T-helper 9 cell (primary cell): ENCODE measurements at regions not wholly inside any gene's neighbourhood (a gene's known extent, or its start where the extent isn't known, plus 50 kb on each side); places are given as distances from the start of the nearest gene placed in this dataset.

Experiments
- DNase-seq: peaks from one replicate; pipeline ENCODE4 v3.0.0-alpha.2; 2020

- no peak for DNase-seq
These were observed 831.1 kb downstream of the GALR1 start for GRCh38 chr18:78080761-78081160.

DNA sequence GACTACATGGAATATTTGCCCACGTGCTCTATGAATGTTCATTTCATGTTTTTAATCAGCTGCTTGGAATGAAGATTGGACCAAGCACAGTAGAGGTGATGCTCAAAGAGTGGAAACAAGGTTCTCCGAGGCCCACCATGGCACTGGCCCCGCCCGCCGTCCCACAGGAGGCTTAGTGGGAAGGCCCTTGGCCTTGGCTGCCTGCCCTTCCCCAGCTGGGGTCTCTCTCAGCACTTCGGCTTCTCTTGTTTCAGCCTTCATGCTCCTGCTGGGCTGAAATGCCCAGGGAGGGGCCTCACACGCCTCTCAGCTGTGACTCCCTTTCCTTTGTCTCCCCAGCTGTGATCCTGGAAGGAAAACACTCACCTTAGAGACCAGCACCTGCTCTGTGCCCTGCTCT is 833.2 kb downstream of the GALR1 start:
- DNase-seq, result no peak

DNA sequence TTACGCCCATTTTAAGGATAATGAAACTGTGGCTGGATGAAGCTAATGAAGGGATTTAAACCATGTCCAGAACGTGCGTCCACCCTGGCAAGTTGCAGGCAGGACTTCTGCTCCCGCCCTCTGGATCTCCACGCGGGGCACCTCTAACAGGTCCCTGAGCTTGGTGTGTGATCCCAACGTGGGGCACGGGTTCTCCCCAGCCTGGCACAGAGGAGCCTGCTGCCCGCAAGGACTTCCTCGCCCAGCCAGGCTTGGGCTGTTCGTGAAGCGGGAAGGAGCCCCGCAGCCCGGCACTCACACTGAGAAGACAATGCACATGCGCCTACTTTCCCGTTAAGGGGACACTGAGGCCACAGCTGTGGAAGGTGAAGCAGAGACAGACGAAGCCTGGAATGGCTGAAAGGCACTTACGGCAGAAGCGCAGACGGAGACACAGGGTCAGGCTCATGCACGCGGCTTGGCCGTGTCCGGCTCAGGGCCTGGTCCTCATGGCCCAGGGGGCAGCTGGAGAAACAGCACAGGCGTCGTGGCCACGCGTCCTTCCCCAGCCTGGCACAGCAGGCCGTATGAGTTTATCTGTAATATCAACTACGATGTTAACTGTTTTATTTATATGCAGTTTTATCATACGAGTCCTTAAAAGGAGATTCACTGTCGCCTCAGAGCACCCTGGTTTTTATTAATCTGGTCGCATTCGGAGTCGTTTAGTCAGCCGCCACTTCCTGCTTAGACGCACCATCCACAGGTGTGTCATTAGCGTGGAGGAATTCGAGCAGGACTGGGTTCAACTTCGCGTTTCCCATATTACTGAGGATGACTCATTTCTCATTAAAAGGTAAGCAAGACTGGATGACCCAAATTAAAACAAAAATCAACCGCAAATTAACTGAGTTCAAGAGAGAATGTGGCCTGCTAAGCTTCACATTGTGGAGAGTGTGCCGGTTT is 835.9 kb downstream of the GALR1 start:
- DNase-seq, result no peak

GRCh38 chr18:78086931-78087330 is 837.3 kb downstream of the GALR1 start:
- no peak for DNase-seq

DNA sequence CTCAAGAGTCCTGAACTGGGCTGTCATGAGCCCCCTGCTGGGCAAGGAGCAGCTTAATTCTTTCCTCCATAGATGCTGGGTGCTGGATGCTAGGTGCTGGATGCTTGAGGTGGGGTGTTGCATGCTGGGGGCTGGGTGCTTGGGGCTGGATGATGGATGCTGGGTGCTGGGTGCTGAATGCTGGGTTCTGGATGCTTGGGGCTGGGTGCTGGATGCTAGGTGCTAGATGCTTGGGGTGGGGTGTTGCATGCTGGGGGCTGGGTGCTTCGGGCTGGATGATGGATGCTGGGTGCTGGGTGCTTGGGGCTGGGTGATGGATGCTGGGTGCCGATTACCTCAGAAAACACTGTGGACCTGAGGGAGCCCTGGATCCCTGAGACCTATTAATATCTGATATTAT is 837.7 kb downstream of the GALR1 start:
- no peak for DNase-seq

DNA sequence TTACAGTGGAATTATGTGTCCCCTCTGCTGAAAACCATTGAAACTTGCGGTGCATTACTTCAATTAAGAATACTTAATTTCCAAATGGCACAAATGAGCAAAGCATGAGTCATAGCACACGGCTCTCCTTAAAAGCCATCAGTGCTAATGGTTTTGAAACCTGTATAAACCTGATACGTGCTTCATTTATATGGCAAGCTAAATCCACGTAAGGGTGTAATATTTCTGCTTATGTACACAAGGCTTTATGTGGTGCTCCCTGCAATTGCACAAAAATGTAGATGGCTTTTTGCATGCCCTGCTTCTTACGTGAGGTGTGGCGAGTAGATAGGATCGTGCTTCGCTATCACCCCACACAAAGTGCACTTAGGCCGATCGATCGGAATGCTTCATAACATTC is 840.9 kb downstream of the GALR1 start:
- DNase-seq, result no peak

DNA sequence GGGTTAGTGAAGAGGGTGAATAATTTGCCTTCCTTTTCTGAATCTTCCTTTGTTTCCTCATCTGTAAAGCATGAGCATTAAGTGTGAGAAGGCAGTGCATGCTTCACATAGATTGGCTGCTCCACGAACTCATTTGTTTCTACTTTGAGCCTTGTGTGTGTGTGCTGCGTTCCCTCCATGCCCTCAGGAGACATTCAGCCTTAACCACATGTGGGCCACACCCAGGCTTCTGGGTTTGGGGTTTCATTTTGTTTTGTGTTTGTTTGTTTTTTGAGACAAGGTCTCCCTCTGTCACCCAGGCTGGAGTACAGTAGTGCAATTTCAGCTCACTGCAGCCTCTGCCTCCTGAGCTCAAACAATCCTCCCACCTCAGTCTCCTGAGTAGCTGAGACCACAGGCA is 843.3 kb downstream of the GALR1 start:
- no peak for DNase-seq

- no peak for DNase-seq
These were observed 850.4 kb downstream of the GALR1 start for GRCh38 chr18:78099979-78100588.

- DNase-seq, result no peak
These were observed 851.4 kb downstream of the GALR1 start for GRCh38 chr18:78101091-78101490.

DNA sequence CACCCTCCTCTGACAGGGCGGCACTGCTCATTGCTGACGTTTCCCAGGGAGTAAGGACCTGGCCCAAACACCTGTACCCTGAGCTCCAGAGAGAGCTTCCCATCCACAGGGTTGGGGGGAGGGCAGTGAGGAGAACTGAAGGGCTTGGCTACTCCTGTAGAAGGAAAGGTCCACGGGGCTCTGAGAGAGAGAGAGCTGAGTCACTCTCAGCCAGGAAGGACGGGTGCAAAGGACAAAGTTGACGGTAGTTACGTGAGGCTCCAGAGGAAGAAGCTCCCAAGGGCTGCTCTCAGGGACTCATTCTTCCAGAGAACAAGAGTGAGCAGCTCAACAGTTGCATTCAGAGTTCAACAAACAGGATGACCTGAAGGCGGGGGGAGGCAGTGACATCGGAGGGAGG is 852.5 kb downstream of the GALR1 start:
- no peak for DNase-seq

DNA sequence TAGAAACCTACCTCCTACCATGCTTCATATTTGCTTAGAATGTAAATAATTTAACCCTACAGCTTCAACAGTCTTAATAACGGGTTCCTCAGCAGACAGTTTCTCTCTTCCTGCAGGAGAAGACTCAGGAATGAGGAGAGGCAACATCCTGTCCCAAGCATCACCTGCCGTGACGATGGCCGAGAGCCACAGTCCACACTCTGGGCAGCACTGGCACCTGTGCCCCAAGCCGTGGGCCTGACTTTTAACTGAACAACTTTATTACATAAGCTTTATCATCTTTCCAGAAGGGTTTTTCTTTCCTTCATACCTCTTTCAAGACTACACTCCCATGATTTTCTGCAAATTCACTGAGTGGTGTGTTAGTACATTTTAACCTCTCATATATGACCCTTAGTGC is 856.0 kb downstream of the GALR1 start:
- DNase-seq, result no peak

DNA sequence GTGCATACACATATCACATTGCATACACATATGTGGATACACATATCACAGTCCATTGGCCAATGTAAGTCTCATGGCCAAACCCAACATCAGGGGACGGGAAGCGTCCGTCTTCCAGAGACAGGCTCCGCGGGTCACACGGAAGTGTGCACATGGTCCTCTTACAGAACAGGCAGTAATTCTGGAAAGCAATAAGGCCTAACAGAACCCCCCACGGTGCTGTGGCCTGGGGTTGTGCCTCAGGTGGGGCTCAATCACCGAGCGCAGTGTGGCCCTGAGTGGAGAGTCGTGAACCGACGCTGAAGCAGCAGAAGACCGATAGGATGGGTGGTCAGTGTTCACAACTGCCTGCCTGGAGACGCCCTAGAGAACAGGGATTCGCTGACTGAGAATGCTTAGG is 857.3 kb downstream of the GALR1 start:
- DNase-seq, result no peak

DNA sequence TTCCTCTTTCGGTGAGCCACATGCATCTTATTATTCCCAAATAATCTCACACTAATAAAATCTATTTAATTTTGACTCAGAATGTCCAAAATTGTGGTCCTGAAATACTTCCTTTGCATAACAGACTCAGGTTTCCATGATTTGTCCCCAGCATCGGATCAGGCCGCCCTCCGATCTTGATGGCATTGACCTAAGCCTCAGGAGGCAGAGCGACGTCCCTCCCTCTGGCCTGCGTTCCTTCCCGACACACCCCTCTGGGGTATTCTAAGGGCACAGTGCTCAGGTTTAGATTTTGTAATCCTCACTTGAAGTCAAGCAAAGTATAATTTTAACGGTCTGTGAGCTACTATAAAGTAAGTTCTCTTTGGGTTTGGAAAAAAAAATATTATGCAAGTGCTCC is 857.7 kb downstream of the GALR1 start:
- no peak for DNase-seq

GRCh38 chr18:78108554-78108953 is 858.9 kb downstream of the GALR1 start:
- no peak for DNase-seq

GRCh38 chr18:78113136-78113939 is 863.7 kb downstream of the GALR1 start:
- DNase-seq, result no peak

DNA sequence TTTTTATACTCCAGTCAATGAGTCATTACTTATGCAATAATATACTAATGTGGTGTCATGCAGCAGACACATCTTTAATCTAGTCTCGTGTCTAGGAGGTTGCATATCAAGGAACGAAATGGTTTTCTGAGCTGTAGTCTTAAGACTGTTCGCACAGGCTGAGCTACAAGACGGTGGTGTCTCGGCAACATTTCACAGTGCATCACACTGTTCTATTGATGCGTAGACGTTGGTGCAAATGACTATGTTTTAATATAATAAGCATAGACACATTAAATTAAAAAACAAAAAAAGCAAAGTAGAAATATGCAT is 864.2 kb downstream of the GALR1 start:
- no peak for DNase-seq

DNA sequence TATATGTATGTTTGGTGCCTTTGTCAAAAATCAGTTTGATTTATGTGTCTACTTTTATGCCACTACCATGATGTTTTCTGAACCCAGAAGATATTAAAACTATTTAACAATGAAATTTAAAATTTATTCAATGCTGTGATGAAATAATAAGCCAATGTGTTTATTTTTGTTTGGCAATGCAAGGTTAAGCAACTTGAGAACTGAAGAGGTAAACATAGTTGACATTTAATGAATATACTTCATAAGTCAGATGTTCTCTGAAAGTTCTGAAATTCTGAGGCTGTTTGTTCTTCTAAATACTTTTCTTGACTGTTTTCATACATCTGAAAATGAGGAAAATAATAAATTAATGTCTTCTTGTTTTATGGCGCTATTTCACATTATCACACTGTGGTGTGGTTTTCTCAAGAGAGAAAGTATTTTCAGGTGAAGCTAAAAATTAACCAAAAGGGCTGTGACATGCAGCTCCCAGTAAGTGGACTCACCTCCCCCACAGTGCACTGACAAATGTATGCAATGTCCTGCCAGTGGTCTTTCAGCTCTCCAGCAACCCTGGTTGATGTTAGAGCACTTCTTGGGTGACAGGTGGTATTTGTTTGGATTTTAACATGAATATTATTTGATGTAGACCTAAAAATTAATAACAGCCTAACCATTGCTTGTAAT is 863.6 kb upstream of the SALL3 start:
- no peak for DNase-seq

- DNase-seq, result no peak
These were observed 856.3 kb upstream of the SALL3 start for GRCh38 chr18:78123144-78123909.

- DNase-seq, result no peak
These were observed 855.5 kb upstream of the SALL3 start for GRCh38 chr18:78123926-78124797.

- DNase-seq, result no peak
These were observed 854.3 kb upstream of the SALL3 start for GRCh38 chr18:78125206-78125896.

DNA sequence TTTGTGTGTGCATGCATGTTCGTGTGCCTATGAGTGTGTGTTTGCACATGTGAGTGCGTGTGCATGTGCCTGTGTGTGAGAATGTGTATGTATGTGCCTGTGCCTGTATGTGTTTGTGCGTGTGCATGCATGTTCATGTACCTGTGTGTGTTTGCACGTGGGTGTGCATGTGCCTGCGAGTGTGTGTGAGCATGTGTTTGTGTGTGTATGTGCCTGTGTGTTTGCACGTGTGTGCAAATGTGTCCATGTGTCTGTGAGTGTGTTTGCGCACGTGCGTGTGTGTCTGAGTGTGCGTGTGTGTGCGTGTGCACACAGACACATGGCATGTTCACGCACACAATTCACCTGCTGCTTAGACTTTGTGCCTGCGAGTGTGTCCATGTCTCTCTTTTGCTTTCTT is 853.5 kb upstream of the SALL3 start:
- DNase-seq, result no peak
